ENCODE measurements at regions not wholly inside any gene's neighbourhood (a gene's known extent, or its start where the extent isn't known, plus 50 kb on each side); places are given as distances from the start of the nearest gene placed in this dataset.

DNA sequence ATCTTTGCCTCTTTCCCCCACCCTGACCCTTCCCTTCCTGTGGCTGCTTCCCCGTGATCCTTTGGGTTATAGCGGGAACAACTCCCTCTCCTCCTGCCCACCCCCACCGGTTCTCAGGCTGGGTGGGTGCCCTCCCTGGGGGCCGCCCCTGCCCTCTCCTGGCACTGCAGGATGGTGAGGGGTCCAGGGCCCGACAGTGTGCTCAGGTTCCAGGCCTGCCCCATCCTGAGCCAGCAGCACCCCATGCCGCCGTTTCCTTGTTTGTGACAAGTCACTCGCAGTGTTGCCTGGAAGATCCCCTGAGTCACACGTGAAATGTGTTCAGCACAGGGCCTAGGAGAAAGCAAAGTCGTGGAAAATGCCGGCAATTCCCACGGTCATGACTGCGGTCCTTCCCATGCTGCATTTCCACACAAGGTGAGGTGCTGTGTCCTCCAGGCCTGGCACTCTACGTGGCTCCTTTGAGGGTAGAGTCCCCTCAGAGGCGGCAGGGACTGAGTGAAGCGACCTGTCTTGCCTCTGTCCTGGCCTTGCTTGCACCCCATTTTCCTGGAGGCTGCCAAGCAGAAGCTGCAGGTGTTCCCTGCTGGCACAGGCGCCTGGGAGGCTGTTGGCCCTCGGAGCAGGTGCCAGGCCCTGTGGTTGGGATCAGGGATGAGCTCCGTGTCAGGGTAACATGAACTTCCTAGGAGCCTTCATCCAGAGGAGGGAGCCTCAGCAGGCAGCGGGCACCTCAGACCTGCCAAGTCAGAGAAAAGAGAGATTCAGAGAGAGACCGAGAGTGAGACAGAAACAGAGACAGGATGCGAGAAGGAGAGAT is 80.5 kb upstream of the LINC01488 start:
- Histone ChIP-seq H4K20me1 (replicated peaks; ENCODE audit: control insufficient read depth, extremely low read depth, insufficient read depth, low read length) (no peaks in the 10 kb centered on the region), H3K4me3 (replicated peaks in 1 of 3; ENCODE audit: insufficient read depth in 1 of 3, low read depth in 1 of 3, low read length in 3 of 3) (no peak overlapping the region), H3K27me3 (ENCODE audit: control insufficient read depth in 2 of 2, insufficient read depth in 2 of 2, low read length in 2 of 2) (no peaks in the 10 kb centered on the region), H3K27ac (ENCODE audit: insufficient read depth, low read depth, low read length) (no peak overlapping the region), H3K9me1 (replicated peaks; ENCODE audit: control insufficient read depth, extremely low read depth, insufficient read depth, low read length) (no peaks in the 10 kb centered on the region), H3K36me3 (ENCODE audit: control insufficient read depth in 2 of 2, extremely low read depth in 1 of 2, insufficient read depth in 2 of 2, low read length in 2 of 2) (no peaks in the 10 kb centered on the region), H2AFZ (ENCODE audit: low read depth, low read length) (no peak overlapping the region), H3K79me2 (ENCODE audit: control insufficient read depth, insufficient read depth, low read length) (no peaks in the 10 kb centered on the region), H3K4me1 (ENCODE audit: control insufficient read depth, extremely low read depth, insufficient read depth, low read length) (no peaks in the 10 kb centered on the region), H3K4me2 (ENCODE audit: insufficient read depth, low read length) (no peak overlapping the region), H3K9ac (replicated peaks; ENCODE audit: extremely low read depth, insufficient read depth, low read length) (no peak overlapping the region), H3K9me3 (replicated peaks; ENCODE audit: control insufficient read depth, insufficient read depth, low read length) (no peaks in the 10 kb centered on the region)
- dilution Hi-C loops (cut with MboI; ENCODE audit: extremely low pct_ligation_motif_present, low sequenced_read_pairs), result no loop called here
- DNase-seq (ENCODE audit: low read depth, low spot score), result no peak
- ChIA-PET POLR2A (no interaction called here), CTCF (no interaction called here)
- no peak for FAIRE-seq
- TF ChIP-seq, protein P1, sequence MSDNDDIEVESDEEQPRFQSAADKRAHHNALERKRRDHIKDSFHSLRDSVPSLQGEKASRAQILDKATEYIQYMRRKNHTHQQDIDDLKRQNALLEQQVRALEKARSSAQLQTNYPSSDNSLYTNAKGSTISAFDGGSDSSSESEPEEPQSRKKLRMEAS (IDR thresholded peaks at IDR 0.05; ENCODE audit: insufficient read depth, insufficient read length), result no peak
- no peak for TF ChIP-seq GATA2 (IDR thresholded peaks at IDR 0.05; ENCODE audit: insufficient read depth, insufficient read length, low read depth, low read length)
- BruUV-seq (replicated peaks), result no TSS peak
- intact Hi-C loops (cut with micrococcal nuclease), result no loop called here

DNA sequence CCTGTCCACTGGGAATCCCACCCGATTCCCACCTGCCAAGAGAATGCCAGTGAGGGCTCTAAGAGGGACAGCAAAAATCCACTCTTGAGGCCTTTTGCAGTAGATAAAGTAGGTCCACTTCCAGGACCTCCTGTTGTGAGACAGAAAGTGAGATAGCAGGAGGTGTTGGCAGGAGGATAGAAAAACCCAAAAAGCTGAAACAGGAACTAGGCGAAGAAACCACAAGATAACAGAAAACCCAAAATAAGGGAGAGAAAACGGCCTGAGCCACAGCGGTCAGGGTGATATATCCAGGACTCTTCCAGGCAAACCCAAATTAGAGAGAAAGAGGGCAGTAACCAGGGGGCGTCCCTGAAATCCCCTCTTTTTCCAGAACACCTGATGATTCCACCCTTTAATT is 79.7 kb upstream of the LINC01488 start:
- no peak for DNase-seq (ENCODE audit: low read depth, low spot score)
- Histone ChIP-seq H3K4me1 (ENCODE audit: control insufficient read depth, extremely low read depth, insufficient read depth, low read length) (no peaks in the 10 kb centered on the region), H4K20me1 (replicated peaks; ENCODE audit: control insufficient read depth, extremely low read depth, insufficient read depth, low read length) (no peaks in the 10 kb centered on the region), H3K27ac (ENCODE audit: insufficient read depth, low read depth, low read length) (no peak overlapping the region), H3K36me3 (ENCODE audit: control insufficient read depth in 2 of 2, extremely low read depth in 1 of 2, insufficient read depth in 2 of 2, low read length in 2 of 2) (no peaks in the 10 kb centered on the region), H3K27me3 (ENCODE audit: control insufficient read depth in 2 of 2, insufficient read depth in 2 of 2, low read length in 2 of 2) (no peaks in the 10 kb centered on the region), H3K79me2 (ENCODE audit: control insufficient read depth, insufficient read depth, low read length) (no peaks in the 10 kb centered on the region), H3K9me3 (replicated peaks; ENCODE audit: control insufficient read depth, insufficient read depth, low read length) (no peaks in the 10 kb centered on the region), H3K9ac (replicated peaks; ENCODE audit: extremely low read depth, insufficient read depth, low read length) (no peak overlapping the region), H3K4me2 (ENCODE audit: insufficient read depth, low read length) (no peak overlapping the region), H3K4me3 (replicated peaks in 1 of 3; ENCODE audit: insufficient read depth in 1 of 3, low read depth in 1 of 3, low read length in 3 of 3) (no peak overlapping the region), H2AFZ (ENCODE audit: low read depth, low read length) (no peak overlapping the region), H3K9me1 (replicated peaks; ENCODE audit: control insufficient read depth, extremely low read depth, insufficient read depth, low read length) (no peaks in the 10 kb centered on the region)
- TF ChIP-seq, protein P1 (IDR thresholded peaks at IDR 0.05; ENCODE audit: insufficient read depth, insufficient read length), result no peak
- TF ChIP-seq JUN (IDR thresholded peaks at IDR 0.05; ENCODE audit: borderline replicate concordance, insufficient read depth, insufficient read length, low read depth) (no peak), POLR2A (IDR thresholded peaks at IDR 0.05; ENCODE audit: low read depth, low read length) (no peak), FOS (IDR thresholded peaks at IDR 0.05; ENCODE audit: borderline replicate concordance, insufficient read depth, low read length) (no peak), MYC (IDR thresholded peaks at IDR 0.05; ENCODE audit: low read depth, low read length) (no peak), EZH2 (IDR thresholded peaks at IDR 0.05; ENCODE audit: borderline replicate concordance, low read depth, low read length, severe bottlenecking) (no peak), GATA2 (IDR thresholded peaks at IDR 0.05; ENCODE audit: insufficient read depth, insufficient read length, low read depth, low read length) (no peak), POLR2AphosphoS5 (IDR thresholded peaks at IDR 0.05; ENCODE audit: insufficient read depth, low read depth, low read length) (no peak)
- TF ChIP-seq, protein P2, sequence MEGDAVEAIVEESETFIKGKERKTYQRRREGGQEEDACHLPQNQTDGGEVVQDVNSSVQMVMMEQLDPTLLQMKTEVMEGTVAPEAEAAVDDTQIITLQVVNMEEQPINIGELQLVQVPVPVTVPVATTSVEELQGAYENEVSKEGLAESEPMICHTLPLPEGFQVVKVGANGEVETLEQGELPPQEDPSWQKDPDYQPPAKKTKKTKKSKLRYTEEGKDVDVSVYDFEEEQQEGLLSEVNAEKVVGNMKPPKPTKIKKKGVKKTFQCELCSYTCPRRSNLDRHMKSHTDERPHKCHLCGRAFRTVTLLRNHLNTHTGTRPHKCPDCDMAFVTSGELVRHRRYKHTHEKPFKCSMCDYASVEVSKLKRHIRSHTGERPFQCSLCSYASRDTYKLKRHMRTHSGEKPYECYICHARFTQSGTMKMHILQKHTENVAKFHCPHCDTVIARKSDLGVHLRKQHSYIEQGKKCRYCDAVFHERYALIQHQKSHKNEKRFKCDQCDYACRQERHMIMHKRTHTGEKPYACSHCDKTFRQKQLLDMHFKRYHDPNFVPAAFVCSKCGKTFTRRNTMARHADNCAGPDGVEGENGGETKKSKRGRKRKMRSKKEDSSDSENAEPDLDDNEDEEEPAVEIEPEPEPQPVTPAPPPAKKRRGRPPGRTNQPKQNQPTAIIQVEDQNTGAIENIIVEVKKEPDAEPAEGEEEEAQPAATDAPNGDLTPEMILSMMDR (IDR thresholded peaks at IDR 0.05; ENCODE audit: extremely low read depth in 1 of 2, insufficient read depth in 1 of 2, low read depth in 1 of 2, low read length in 2 of 2), result no peak
- intact Hi-C loops (cut with micrococcal nuclease), result no loop called here
- ChIA-PET POLR2A (no interaction called here), CTCF (no interaction called here)
- dilution Hi-C loops (cut with MboI; ENCODE audit: extremely low pct_ligation_motif_present, low sequenced_read_pairs), result no loop called here
- BruUV-seq (replicated peaks), result no TSS peak
- FAIRE-seq, result no peak
